ENCODE measurements at regions not wholly inside any gene's neighbourhood (a gene's known extent, or its start where the extent isn't known, plus 50 kb on each side); places are given as distances from the start of the nearest gene placed in this dataset.

GRCh38 chr6:11425876-11426275 lies 111.7 kb upstream of the TMEM170B start (continued):
- TF ChIP-seq STAT6 (CRISPR knock-in tag; IDR thresholded peaks at IDR 0.05; ENCODE audit: borderline replicate concordance): no peak
- no peak for TF ChIP-seq ZNF446 (CRISPR knock-in tag; IDR thresholded peaks at IDR 0.05)
- TF ChIP-seq HMGXB4 (CRISPR knock-in tag; IDR thresholded peaks at IDR 0.05; ENCODE audit: borderline replicate concordance in 1 of 2, low read depth in 1 of 2): no peak; a peak in 1 of 4 replicates
- TF ChIP-seq NCOR1 (IDR thresholded peaks at IDR 0.05; ENCODE audit: borderline replicate concordance, low read length): no peak
- no peak for TF ChIP-seq NFIB (CRISPR knock-in tag; IDR thresholded peaks at IDR 0.05; ENCODE audit: borderline replicate concordance)
- TF ChIP-seq ZNF234 (CRISPR knock-in tag; conservative IDR thresholded peaks at IDR 0.05): no peak
- no peak for TF ChIP-seq CC2D1A (CRISPR knock-in tag; IDR thresholded peaks at IDR 0.05)
- no peak for TF ChIP-seq SKI (IDR thresholded peaks at IDR 0.05; ENCODE audit: partially characterized antibody)
- TF ChIP-seq TAF15 (IDR thresholded peaks at IDR 0.05; ENCODE audit: low read depth, low read length, poor library complexity, severe bottlenecking): no peak

Measured in HepG2 (cell line).